GM12878 (cell line): ENCODE measurements at regions not wholly inside any gene's neighbourhood (a gene's known extent, or its start where the extent isn't known, plus 50 kb on each side); places are given as distances from the start of the nearest gene placed in this dataset.

Experiments used
- ATAC-seq: fragments of 200-7000 bp; cut with Tn5 transposase; 3 replicates; pipeline ENCODE4 v1.9.1; 2020; ENCODE audit warnings: mild to moderate bottlenecking, moderate library complexity
- BruUV-seq: library from RNA; stranded (reverse); fragments of 400-500 nt; replicated peaks from 2 replicates; lab custom pipeline; 2021; lab: Mats Ljungman, UMichigan
- CTCF ChIA-PET: fragments of 300-600 bp; sonication (Branson Sonifier 250); formaldehyde crosslinking; extraction: SDS; loops from one replicate; lab custom pipeline; 2021; ENCODE audit warnings: inconsistent platforms; lab: Yijun Ruan, JAX
- POLR2A ChIA-PET: fragments of 350-600 bp; formaldehyde crosslinking; extraction: SDS; loops from one replicate; lab custom pipeline; 2021; ENCODE audit warnings: inconsistent platforms; lab: Charles Lee
- RAD21 ChIA-PET: fragments of 300-600 bp; sonication (Branson Sonifier 250); formaldehyde crosslinking; loops from one replicate; lab custom pipeline; 2023; ENCODE audit warnings: antibody characterized with exemption; ENCODE audit not compliant: unreplicated experiment; lab: Charles Lee
- SMC1A ChIA-PET: fragments of 300-600 bp; sonication (Branson Sonifier 250); formaldehyde crosslinking; loops from one replicate; lab custom pipeline; 2023; ENCODE audit not compliant: unreplicated experiment, uncharacterized antibody; lab: Charles Lee
- DNase-seq: peaks from one replicate; pipeline ENCODE4 v3.0.0-alpha.2; 2011; ENCODE audit warnings: low read depth, low spot score
- FAIRE-seq: peaks from 3 replicates; lab custom pipeline; 2011; peaks lifted over from hg19 to GRCh38; lab: Jason Lieb, UNC
- H2AFZ ChIP-seq: 2 replicates; pipeline ENCODE4 v1.6.0; 2011; ENCODE audit warnings: low read depth, low read length, control low read depth; ENCODE audit not compliant: control insufficient read depth
- H3K27ac ChIP-seq: 2 replicates; pipeline ENCODE4 v1.5.1; 2011; ENCODE audit warnings: control low read depth; ENCODE audit not compliant: control insufficient read depth, insufficient read depth
- H3K27me3 ChIP-seq, 2 experiments: replicated peaks in 1 of 2; 2 replicates each; pipeline versions ENCODE4 v1.6.0 to v1.6.1; 2011; ENCODE audit warnings: low read length in 1 of 2; ENCODE audit not compliant: control insufficient read depth in 2 of 2, insufficient read depth in 2 of 2
- H3K36me3 ChIP-seq, 2 experiments: 2 replicates each; pipeline ENCODE4 v1.5.1; 2011; ENCODE audit warnings: low read length in 1 of 2; ENCODE audit not compliant: control insufficient read depth in 2 of 2, insufficient read depth in 2 of 2
- H3K4me1 ChIP-seq: 2 replicates; pipeline ENCODE4 v1.6.1; 2011; ENCODE audit warnings: mild to moderate bottlenecking, low read length, moderate library complexity, mixed read lengths; ENCODE audit not compliant: control insufficient read depth, insufficient read depth
- H3K4me2 ChIP-seq: 2 replicates; pipeline ENCODE4 v1.6.0; 2011; ENCODE audit warnings: control low read depth; ENCODE audit not compliant: control insufficient read depth, insufficient read depth
- H3K4me3 ChIP-seq: fragments of 200-600 bp; sonication (generic); 2 replicates; pipeline ENCODE4 v1.5.1; 2016
- H3K79me2 ChIP-seq: 2 replicates; pipeline ENCODE4 v1.6.0; 2011; ENCODE audit warnings: low read length; ENCODE audit not compliant: control insufficient read depth, insufficient read depth
- H3K9ac ChIP-seq: 2 replicates; pipeline ENCODE4 v1.8.0; 2011; ENCODE audit warnings: low read length, control low read depth, mixed read lengths; ENCODE audit not compliant: control insufficient read depth, insufficient read depth
- H3K9me3 ChIP-seq: replicated peaks from 3 replicates; pipeline ENCODE4 v1.5.1; 2011; ENCODE audit warnings: mild to moderate bottlenecking, low read length; ENCODE audit not compliant: control insufficient read depth, insufficient read depth
- H4K20me1 ChIP-seq: 2 replicates; pipeline ENCODE4 v1.6.0; 2011; ENCODE audit not compliant: control insufficient read depth, insufficient read depth
- ATF3 ChIP-seq: IDR thresholded peaks from 2 replicates; pipeline ENCODE4 v1.6.1; 2011; ENCODE audit warnings: low read depth, mild to moderate bottlenecking, low read length, moderate library complexity, borderline replicate concordance; ENCODE audit errors: extremely low read depth
- CHD1 ChIP-seq: IDR thresholded peaks from 2 replicates; pipeline ENCODE4 v1.6.1; 2012; ENCODE audit warnings: low read depth, low read length, improper control_type of control experiment
- EZH2 ChIP-seq: IDR thresholded peaks from 2 replicates; pipeline ENCODE4 v1.6.1; 2012; ENCODE audit warnings: low read depth, mild to moderate bottlenecking, control low read depth, inconsistent platforms, low read length, borderline replicate concordance; ENCODE audit not compliant: control insufficient read depth
- RELA ChIP-seq: fragments of 450-650 bp; IDR thresholded peaks from 2 replicates; pipeline ENCODE4 v1.8.0; 2014; ENCODE audit warnings: borderline replicate concordance; ENCODE audit not compliant: partially characterized antibody
- SPI1 ChIP-seq: IDR thresholded peaks from 2 replicates; pipeline ENCODE4 v1.6.1; 2011; ENCODE audit warnings: low read depth, mild to moderate bottlenecking, low read length, moderate library complexity, borderline replicate concordance; ENCODE audit not compliant: insufficient read depth
- STAT3 ChIP-seq: IDR thresholded peaks from 2 replicates; pipeline ENCODE4 v1.6.1; 2011; ENCODE audit warnings: low read depth, low read length, improper control_type of control experiment
- USF2 ChIP-seq: IDR thresholded peaks from 2 replicates; pipeline ENCODE4 v1.6.1; 2011; ENCODE audit warnings: low read depth, low read length, improper control_type of control experiment, borderline replicate concordance
- ZBTB40 ChIP-seq: fragments of 450-650 bp; IDR thresholded peaks from 2 replicates; pipeline ENCODE4 v1.6.1; 2016; ENCODE audit warnings: mild to moderate bottlenecking, moderate library complexity, borderline replicate concordance
- ZNF592 ChIP-seq: fragments of 450-650 bp; IDR thresholded peaks from 2 replicates; pipeline ENCODE4 v1.6.1; 2017; ENCODE audit warnings: mild to moderate bottlenecking, moderate library complexity
- WGBS: methylation state at CpG from one replicate; pipeline ENCODE4 v1.1.6; 2016; ENCODE audit warnings: low lambda C conversion rate; ENCODE audit not compliant: insufficient replicate concordance, insufficient coverage; ENCODE audit errors: missing lambda C conversion rate; 5-methylcytosine and 5-hydroxymethylcytosine counted together
- in situ Hi-C: fragments of 300-500 bp; cut with MboI; formaldehyde crosslinking; loops from 9 replicates; pipeline ENCODE4 v1.14.3; 2018; ENCODE audit warnings: mixed read lengths
- intact Hi-C: fragments of 100-400 bp; cut with micrococcal nuclease; formaldehyde crosslinking; loops from one replicate; pipeline ENCODE4 v1.14.2; 2022; ENCODE audit not compliant: unreplicated experiment

- intact Hi-C loops, result no loop called here
- ChIA-PET POLR2A (no interaction called here), SMC1A (no interaction called here), RAD21 (no interaction called here), CTCF (no interaction called here)
- H3K27ac ChIP-seq, result no peak overlapping the region
- FAIRE-seq, result no peak
- in situ Hi-C loops, result no loop called here
- DNase-seq, result no peak
- no TSS peak for BruUV-seq
- H3K4me1 ChIP-seq, result no peaks in the 10 kb centered on the region
- H4K20me1 ChIP-seq, result no peaks in the 10 kb centered on the region
- ATAC-seq, result no peak
- no peak overlapping the region for H3K9ac ChIP-seq
- H3K36me3 ChIP-seq, result no peaks in the 10 kb centered on the region
- H3K4me3 ChIP-seq, result no peak overlapping the region
- TF ChIP-seq ZBTB40, result no peak
- TF ChIP-seq RELA, result no peak
- TF ChIP-seq ATF3, result no peak
- TF ChIP-seq ZNF592, result no peak
- no peak for TF ChIP-seq SPI1
- no peak for TF ChIP-seq STAT3
- TF ChIP-seq CHD1, result no peak
- TF ChIP-seq USF2, result no peak
- TF ChIP-seq EZH2, result no peak
- H3K27me3 ChIP-seq, result no peaks in the 10 kb centered on the region
- no peak overlapping the region for H3K4me2 ChIP-seq
- no peaks in the 10 kb centered on the region; the same call in 2 of the 3 replicates for H3K9me3 ChIP-seq
- H3K79me2 ChIP-seq, result no peaks in the 10 kb centered on the region
- H2AFZ ChIP-seq, result no peak overlapping the region
- WGBS, result 0% methylated on average over 2 of the region's 2 CpGs
These were observed 563.5 kb downstream of the LTN1 start for GRCh38 chr21:28429161-28429560.
